HCT116 (cell line): ENCODE measurements at regions not wholly inside any gene's neighbourhood (a gene's known extent, or its start where the extent isn't known, plus 50 kb on each side); places are given as distances from the start of the nearest gene placed in this dataset.

Source experiments
- ATAC-seq: fragments of 200-7000 bp; cut with Tn5 transposase; 2 replicates; pipeline ENCODE4 v1.9.1; 2020; ENCODE audit warnings: mild to moderate bottlenecking, moderate library complexity
- BruUV-seq: library from RNA; stranded (reverse); fragments of 400-500 nt; replicated peaks from 2 replicates; lab custom pipeline; 2021; lab: Mats Ljungman, UMichigan
- CTCF ChIA-PET: fragments of 300-600 bp; sonication (Branson Sonifier 250); formaldehyde crosslinking; loops from one replicate; lab custom pipeline; 2021; ENCODE audit warnings: antibody characterized with exemption; lab: Charles Lee
- POLR2A ChIA-PET: fragments of 300-600, 350-600 bp; sonication (Branson Sonifier 250); formaldehyde crosslinking; loops from one replicate; lab custom pipeline; 2021; ENCODE audit warnings: antibody characterized with exemption; lab: Charles Lee
- RAD21 ChIA-PET, 2 experiments: fragments of 300-600 bp; sonication (Branson Sonifier 250); formaldehyde crosslinking; loops; one replicate each; lab custom pipeline; 2023; ENCODE audit warnings: low total read pairs in 2 of 2; ENCODE audit not compliant: uncharacterized antibody in 2 of 2, unreplicated experiment in 2 of 2, low non-redundant PET in 1 of 2; lab: Charles Lee
- DNase-seq: peaks from one replicate; pipeline ENCODE4 v3.0.0-alpha.2; 2010; ENCODE audit warnings: low read depth, low spot score
- H2AFZ ChIP-seq: fragments of 200-600 bp; shearing (Covaris generic), sonication (generic); 2 replicates; pipeline ENCODE4 v1.6.1; 2017; ENCODE audit warnings: low read depth, mixed run types, mixed read lengths, antibody characterized with exemption, low read length; ENCODE audit not compliant: poor library complexity, severe bottlenecking
- H3K27ac ChIP-seq: 2 replicates; pipeline ENCODE4 v1.5.1; 2012; ENCODE audit warnings: low read depth, low read length
- H3K27me3 ChIP-seq: fragments of 200-600 bp; sonication (generic); 2 replicates; pipeline ENCODE4 v1.6.1; 2016; ENCODE audit warnings: mixed run types, low read length, mixed read lengths; ENCODE audit not compliant: insufficient read depth
- H3K36me3 ChIP-seq, 2 experiments: fragments of 200-500 bp in 1 of 2; fragments of 200-600 bp in 1 of 2; sonication (Bioruptor generic) in 1 of 2; sonication (generic) in 1 of 2; 2 replicates each; pipeline versions ENCODE4 v1.5.1 to v1.6.1; 2014 to 2016; ENCODE audit warnings: low read length in 2 of 2, inconsistent platforms in 1 of 2, mixed read lengths in 1 of 2, mixed run types in 1 of 2; ENCODE audit not compliant: insufficient read depth in 2 of 2, control insufficient read depth in 1 of 2
- H3K4me1 ChIP-seq, 2 experiments: fragments of 200-600 bp in 1 of 2; sonication (generic) in 1 of 2; 2 replicates each; pipeline versions ENCODE4 v1.5.1 to v1.6.1; 2012 to 2017; ENCODE audit warnings: low read length in 2 of 2, inconsistent platforms in 1 of 2, mild to moderate bottlenecking in 1 of 2, mixed read lengths in 1 of 2, mixed run types in 1 of 2, moderate library complexity in 1 of 2; ENCODE audit not compliant: insufficient read depth in 2 of 2, control insufficient read depth in 1 of 2
- H3K4me2 ChIP-seq: fragments of 200-600 bp; sonication (generic); 2 replicates; pipeline ENCODE4 v1.6.1; 2017; ENCODE audit warnings: mixed run types, low read length, mixed read lengths
- H3K4me3 ChIP-seq, 2 experiments: fragments of 200-600 bp in 1 of 2; sonication (generic) in 1 of 2; replicated peaks in 1 of 2; 2 replicates each; pipeline ENCODE4 v1.5.1; 2011 to 2016; ENCODE audit warnings: low read length in 2 of 2, control low read depth in 1 of 2, low read depth in 1 of 2, mild to moderate bottlenecking in 1 of 2, mixed read lengths in 1 of 2, mixed run types in 1 of 2
- H3K79me2 ChIP-seq: fragments of 200-600 bp; sonication (generic); 2 replicates; pipeline ENCODE4 v1.6.1; 2017; ENCODE audit warnings: mild to moderate bottlenecking, mixed run types, low read length, moderate library complexity, mixed read lengths; ENCODE audit not compliant: insufficient read depth
- H3K9ac ChIP-seq: fragments of 200-600 bp; sonication (generic); 2 replicates; pipeline ENCODE4 v1.6.1; 2016; ENCODE audit warnings: low read length, mixed read lengths
- H3K9me2 ChIP-seq: fragments of 200-600 bp; sonication (generic), shearing (Covaris generic); 2 replicates; pipeline ENCODE4 v1.6.1; 2017; ENCODE audit warnings: mixed run types, mild to moderate bottlenecking, moderate library complexity; ENCODE audit not compliant: insufficient read depth
- H3K9me3 ChIP-seq, 2 experiments: fragments of 200-500 bp in 1 of 2; fragments of 200-600 bp in 1 of 2; sonication (Bioruptor generic) in 1 of 2; sonication (generic) in 1 of 2; 2 replicates each; pipeline ENCODE4 v1.6.1; 2014 to 2017; ENCODE audit warnings: low read length in 2 of 2, mixed read lengths in 2 of 2, inconsistent platforms in 1 of 2, low read depth in 1 of 2, mild to moderate bottlenecking in 1 of 2, mixed run types in 1 of 2, moderate library complexity in 1 of 2; ENCODE audit not compliant: control insufficient read depth in 1 of 2, insufficient read depth in 1 of 2
- H4K20me1 ChIP-seq: fragments of 200-600 bp; sonication (generic), shearing (Covaris generic); 2 replicates; pipeline ENCODE4 v1.6.1; 2017; ENCODE audit warnings: mixed run types, mild to moderate bottlenecking, moderate library complexity; ENCODE audit not compliant: insufficient read depth
- CBX3 ChIP-seq: IDR thresholded peaks from 2 replicates; pipeline ENCODE4 v1.6.1; 2012; ENCODE audit warnings: low read depth
- CEBPB ChIP-seq: IDR thresholded peaks from 2 replicates; pipeline ENCODE4 v1.6.1; 2012; ENCODE audit warnings: low read depth
- ELF1 ChIP-seq: IDR thresholded peaks from 2 replicates; pipeline ENCODE4 v1.6.1; 2012; ENCODE audit warnings: low read depth, borderline replicate concordance
- EZH2phosphoT487 ChIP-seq: fragments of 200-600 bp; IDR thresholded peaks from 2 replicates; pipeline ENCODE4 v1.6.1; 2018; ENCODE audit warnings: antibody characterized with exemption, borderline replicate concordance
- FOSL1 ChIP-seq: IDR thresholded peaks from 2 replicates; pipeline ENCODE4 v1.6.1; 2012; ENCODE audit warnings: low read depth
- MAX ChIP-seq: IDR thresholded peaks from 2 replicates; pipeline ENCODE4 v1.6.1; 2012
- POLR2A ChIP-seq: IDR thresholded peaks from 2 replicates; pipeline ENCODE4 v1.7.0; 2011; ENCODE audit warnings: borderline replicate concordance; ENCODE audit not compliant: insufficient read depth, insufficient read length; ENCODE audit errors: extremely low read depth
- POLR2AphosphoS5 ChIP-seq: IDR thresholded peaks from 2 replicates; pipeline ENCODE4 v1.6.1; 2011; ENCODE audit warnings: mild to moderate bottlenecking, low read depth, low read length, moderate library complexity
- RAD21 ChIP-seq: IDR thresholded peaks from 2 replicates; pipeline ENCODE4 v1.6.1; 2012; ENCODE audit warnings: low read depth, mild to moderate bottlenecking
- REST ChIP-seq: IDR thresholded peaks from 2 replicates; pipeline ENCODE4 v1.6.1; 2012; ENCODE audit warnings: low read depth
- SIN3A ChIP-seq: IDR thresholded peaks from 2 replicates; pipeline ENCODE4 v1.6.1; 2012; ENCODE audit warnings: low read depth
- SP1 ChIP-seq: IDR thresholded peaks from 2 replicates; pipeline ENCODE4 v1.6.1; 2012; ENCODE audit warnings: low read depth
- TCF7L2 ChIP-seq: IDR thresholded peaks from 2 replicates; pipeline ENCODE4 v1.7.0; 2011; ENCODE audit warnings: borderline replicate concordance, inconsistent platforms; ENCODE audit not compliant: insufficient read depth, insufficient read length; ENCODE audit errors: extremely low read depth
- ZFX ChIP-seq: fragments of 450-650 bp; IDR thresholded peaks from 2 replicates; pipeline ENCODE4 v1.6.1; 2017
- ZNF274 ChIP-seq: fragments of 200-500 bp; sonication (Bioruptor generic); IDR thresholded peaks from 2 replicates; pipeline ENCODE4 v1.6.1; 2014; ENCODE audit warnings: mild to moderate bottlenecking, low read depth, low read length, inconsistent platforms
- intact Hi-C: fragments of 100-400 bp; cut with micrococcal nuclease; formaldehyde crosslinking; loops from 2 replicates; pipeline ENCODE4 v1.10.0; 2022
- TF ChIP-seq, protein P1 (sequence below), 3 experiments: fragments of 200-600 bp in 1 of 3; sonication (generic) in 1 of 3; IDR thresholded peaks in 2 of 3; conservative IDR thresholded peaks in 1 of 3; 2 replicates each; pipeline ENCODE4 v1.5.1; 2012 to 2017; ENCODE audit warnings: low read depth in 2 of 3, low read length in 2 of 3, antibody characterized with exemption in 1 of 3, borderline replicate concordance in 1 of 3, control low read depth in 1 of 3, mild to moderate bottlenecking in 1 of 3, mixed read lengths in 1 of 3, mixed run types in 1 of 3, moderate library complexity in 1 of 3; ENCODE audit not compliant: insufficient read depth in 1 of 3

GRCh38 chr1:95536501-95536900, 302.5 kb downstream of the RWDD3 start:
- no peaks in the 10 kb centered on the region for H3K27me3 ChIP-seq
- H3K9me2 ChIP-seq: no peaks in the 10 kb centered on the region
- ChIA-PET RAD21 (no interaction called here), POLR2A (no interaction called here), CTCF (no interaction called here)
- no peak overlapping the region for H3K4me3 ChIP-seq
- ATAC-seq: no peak
- no peak overlapping the region for H2AFZ ChIP-seq
- H3K9me3 ChIP-seq: no peaks in the 10 kb centered on the region
- no peak overlapping the region for H3K9ac ChIP-seq
- H3K4me1 ChIP-seq: no peaks in the 10 kb centered on the region
- intact Hi-C loops: no loop called here
- TF ChIP-seq CEBPB (no peak), CBX3 (no peak), REST (no peak), FOSL1 (no peak), SIN3A (no peak)
- TF ChIP-seq, all 23 proteins: peak for 0
- no peak for DNase-seq
- no peak overlapping the region for H3K27ac ChIP-seq
- H4K20me1 ChIP-seq: no peaks in the 10 kb centered on the region
- H3K36me3 ChIP-seq: no peaks in the 10 kb centered on the region
- H3K79me2 ChIP-seq: no peaks in the 10 kb centered on the region
- H3K4me2 ChIP-seq: no peak overlapping the region
- no TSS peak for BruUV-seq

GRCh38 chr1:95537176-95537575, 303.2 kb downstream of the RWDD3 start:
- H3K4me2 ChIP-seq: no peak overlapping the region
- no peaks in the 10 kb centered on the region for H3K36me3 ChIP-seq
- POLR2A ChIA-PET: no interaction called here
- H2AFZ ChIP-seq: no peak overlapping the region
- no peak for DNase-seq
- ATAC-seq: no peak
- intact Hi-C loops: no loop called here
- no peaks in the 10 kb centered on the region for H3K4me1 ChIP-seq
- no peak overlapping the region for H3K4me3 ChIP-seq
- H3K79me2 ChIP-seq: no peaks in the 10 kb centered on the region
- no peaks in the 10 kb centered on the region for H3K9me3 ChIP-seq
- H3K27ac ChIP-seq: no peak overlapping the region
- RAD21 ChIA-PET: no interaction called here
- CTCF ChIA-PET: no interaction called here
- no peaks in the 10 kb centered on the region for H3K27me3 ChIP-seq
- no peaks in the 10 kb centered on the region for H3K9me2 ChIP-seq
- no TSS peak for BruUV-seq
- H4K20me1 ChIP-seq: no peaks in the 10 kb centered on the region
- no peak overlapping the region for H3K9ac ChIP-seq
- TF ChIP-seq EZH2phosphoT487 (no peak), ELF1 (no peak), POLR2A (no peak), POLR2AphosphoS5 (no peak), TCF7L2 (no peak), CEBPB (no peak), RAD21 (no peak), SP1 (no peak), ZNF274 (no peak), MAX (no peak), SIN3A (no peak), ZFX (no peak)
- TF ChIP-seq, protein P1, sequence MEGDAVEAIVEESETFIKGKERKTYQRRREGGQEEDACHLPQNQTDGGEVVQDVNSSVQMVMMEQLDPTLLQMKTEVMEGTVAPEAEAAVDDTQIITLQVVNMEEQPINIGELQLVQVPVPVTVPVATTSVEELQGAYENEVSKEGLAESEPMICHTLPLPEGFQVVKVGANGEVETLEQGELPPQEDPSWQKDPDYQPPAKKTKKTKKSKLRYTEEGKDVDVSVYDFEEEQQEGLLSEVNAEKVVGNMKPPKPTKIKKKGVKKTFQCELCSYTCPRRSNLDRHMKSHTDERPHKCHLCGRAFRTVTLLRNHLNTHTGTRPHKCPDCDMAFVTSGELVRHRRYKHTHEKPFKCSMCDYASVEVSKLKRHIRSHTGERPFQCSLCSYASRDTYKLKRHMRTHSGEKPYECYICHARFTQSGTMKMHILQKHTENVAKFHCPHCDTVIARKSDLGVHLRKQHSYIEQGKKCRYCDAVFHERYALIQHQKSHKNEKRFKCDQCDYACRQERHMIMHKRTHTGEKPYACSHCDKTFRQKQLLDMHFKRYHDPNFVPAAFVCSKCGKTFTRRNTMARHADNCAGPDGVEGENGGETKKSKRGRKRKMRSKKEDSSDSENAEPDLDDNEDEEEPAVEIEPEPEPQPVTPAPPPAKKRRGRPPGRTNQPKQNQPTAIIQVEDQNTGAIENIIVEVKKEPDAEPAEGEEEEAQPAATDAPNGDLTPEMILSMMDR (IDR thresholded peaks at IDR 0.05 in 2 of 3, conservative IDR thresholded peaks at IDR 0.05 in 1 of 3; ENCODE audit: borderline replicate concordance in 1 of 3, insufficient read depth in 1 of 3, low read depth in 2 of 3, low read length in 2 of 3): no peak
